K562 (cell line): ENCODE measurements at regions not wholly inside any gene's neighbourhood (a gene's known extent, or its start where the extent isn't known, plus 50 kb on each side); places are given as distances from the start of the nearest gene placed in this dataset.

Experiments used
- CC2D1A ChIP-seq: fragments of 450-650 bp; IDR thresholded peaks from 2 replicates; pipeline ENCODE4 v1.6.1; 2017; ENCODE audit warnings: mild to moderate bottlenecking
- CSDE1 ChIP-seq, 2 experiments: fragments of 450-650 bp; IDR thresholded peaks; 2 replicates each; pipeline ENCODE4 v1.6.1; 2016; ENCODE audit warnings: mild to moderate bottlenecking in 1 of 2
- FOXK2 ChIP-seq, 2 experiments: fragments of 450-650 bp; IDR thresholded peaks in 1 of 2; conservative IDR thresholded peaks in 1 of 2; 2 replicates each; pipeline ENCODE4 v1.6.1; 2016; ENCODE audit warnings: low read depth in 2 of 2, mild to moderate bottlenecking in 1 of 2
- MECOM ChIP-seq: fragments of 250-450 bp; sonication (Bioruptor Pico); IDR thresholded peaks from 2 replicates; pipeline ENCODE4 v1.8.0; 2022; ENCODE audit warnings: inconsistent platforms
- MYBL2 ChIP-seq, 2 experiments: fragments of 450-650 bp in 1 of 2; sonication (generic) in 1 of 2; formaldehyde crosslinking in 1 of 2; IDR thresholded peaks; 2 replicates each; pipeline versions ENCODE4 v1.6.1 to v1.8.1; 2017 to 2022; ENCODE audit warnings: borderline replicate concordance in 1 of 2, inconsistent platforms in 1 of 2, low read depth in 1 of 2, mild to moderate bottlenecking in 1 of 2, missing genetic modification reagents in 1 of 2, moderate library complexity in 1 of 2
- RBM22 ChIP-seq: fragments of 200-400 bp; formaldehyde crosslinking; IDR thresholded peaks from 2 replicates; pipeline ENCODE4 v1.6.1; 2018; ENCODE audit warnings: low read length, low read depth; ENCODE audit not compliant: poor library complexity, severe bottlenecking
- SAP30 ChIP-seq: fragments of 200-600 bp; sonication (generic); IDR thresholded peaks from 2 replicates; pipeline ENCODE4 v1.6.1; 2012; ENCODE audit warnings: borderline replicate concordance, low read depth, mild to moderate bottlenecking, moderate library complexity, low read length, control low read depth, inconsistent platforms; ENCODE audit not compliant: insufficient read depth, poor library complexity, severe bottlenecking
- SMAD1 ChIP-seq: fragments of 150-350 bp; IDR thresholded peaks from 2 replicates; pipeline ENCODE4 v1.6.1; 2014; ENCODE audit warnings: low read length, low read depth; ENCODE audit not compliant: partially characterized antibody
- USF1 ChIP-seq: sonication (generic); formaldehyde crosslinking; IDR thresholded peaks from 2 replicates; pipeline ENCODE4 v1.9.0; 2022; ENCODE audit warnings: mild to moderate bottlenecking, missing genetic modification reagents

- TF ChIP-seq SMAD1 (no peak), MECOM (no peak), CC2D1A (no peak), CSDE1 (IDR thresholded peaks at IDR 0.05) (no peak), USF1 (CRISPR knock-in tag) (no peak), FOXK2 (conservative IDR thresholded peaks at IDR 0.05 in 1 of 2, IDR thresholded peaks at IDR 0.05 in 1 of 2; ENCODE audit: low read depth in 2 of 2) (no peak), RBM22 (no peak), MYBL2 (IDR thresholded peaks at IDR 0.05; ENCODE audit: low read depth) (no peak), MYBL2 (CRISPR knock-in tag; IDR thresholded peaks at IDR 0.05; ENCODE audit: borderline replicate concordance) (no peak), SAP30 (no peak)
Measured at GRCh38 chr2:150732064-150732463, 244.6 kb upstream of the RND3 start.
